CD4-positive, alpha-beta T cell (primary cell): ENCODE measurements at regions not wholly inside any gene's neighbourhood (a gene's known extent, or its start where the extent isn't known, plus 50 kb on each side); places are given as distances from the start of the nearest gene placed in this dataset.

Source experiments
- ATAC-seq: fragments of 200-7000 bp; cut with Tn5 transposase; one replicate; pipeline ENCODE4 v1.10.0; 2022; ENCODE audit warnings: mild to moderate bottlenecking; ENCODE audit not compliant: poor library complexity
- CTCF ChIA-PET: fragments of 350-600 bp; sonication (Branson Sonifier 250); formaldehyde crosslinking; loops from one replicate; lab custom pipeline; 2021; ENCODE audit warnings: antibody characterized with exemption, inconsistent platforms; lab: Charles Lee
- POLR2A ChIA-PET: fragments of 350-600 bp; sonication (Branson Sonifier 250); formaldehyde crosslinking; loops from one replicate; lab custom pipeline; 2021; ENCODE audit warnings: antibody characterized with exemption, inconsistent platforms; lab: Charles Lee
- DNase-seq, 14 experiments: peaks; one replicate each; pipeline ENCODE4 v3.0.0-alpha.2; 2013 to 2020; ENCODE audit warnings: mixed read lengths in 2 of 14
- H3K27ac ChIP-seq, 2 donors: one replicate each; pipeline versions ENCODE4 v1.5.1 to v1.7.0; 2013; ENCODE audit warnings: low read length in 2 of 2, low read depth in 1 of 2, mild to moderate bottlenecking in 1 of 2
- H3K27me3 ChIP-seq, 2 experiments: 1 replicate in 1 of 2; 2 replicates in 1 of 2; pipeline versions ENCODE4 v1.6.1 to v1.7.0; 2013; ENCODE audit warnings: low read length in 2 of 2, control low read depth in 1 of 2, mild to moderate bottlenecking in 1 of 2, moderate library complexity in 1 of 2; ENCODE audit not compliant: insufficient read depth in 2 of 2, control insufficient read depth in 1 of 2
- H3K36me3 ChIP-seq: one replicate; pipeline ENCODE4 v1.6.1; 2013; ENCODE audit warnings: low read length, control low read depth; ENCODE audit not compliant: insufficient read depth
- H3K4me1 ChIP-seq: one replicate; pipeline ENCODE4 v1.6.1; 2013; ENCODE audit warnings: low read length, control low read depth; ENCODE audit not compliant: insufficient read depth
- H3K4me3 ChIP-seq: one replicate; pipeline ENCODE4 v1.5.1; 2013; ENCODE audit warnings: mild to moderate bottlenecking, low read length, moderate library complexity
- H3K9me3 ChIP-seq, 2 experiments: 1 replicate in 1 of 2; 2 replicates in 1 of 2; pipeline versions ENCODE4 v1.6.1 to v1.7.0; 2013; ENCODE audit warnings: low read length in 2 of 2, mild to moderate bottlenecking in 2 of 2, control low read depth in 1 of 2, moderate library complexity in 1 of 2; ENCODE audit not compliant: control insufficient read depth in 1 of 2, insufficient read depth in 1 of 2
- H3K27ac Mint-ChIP-seq: one replicate; pipeline ENCODE4 v1.8.0; 2020; ENCODE audit warnings: mixed read lengths
- H3K27me3 Mint-ChIP-seq: one replicate; pipeline ENCODE4 v1.8.0; 2021; ENCODE audit warnings: mixed read lengths
- H3K36me3 Mint-ChIP-seq: one replicate; pipeline ENCODE4 v1.8.0; 2021; ENCODE audit warnings: low read depth, mixed read lengths
- H3K4me1 Mint-ChIP-seq: one replicate; pipeline ENCODE4 v1.8.0; 2021; ENCODE audit warnings: low read depth, mixed read lengths
- H3K4me3 Mint-ChIP-seq: one replicate; pipeline ENCODE4 v1.8.0; 2020; ENCODE audit warnings: mild to moderate bottlenecking, mixed read lengths
- H3K9me3 Mint-ChIP-seq: one replicate; pipeline ENCODE4 v1.8.0; 2020; ENCODE audit warnings: mixed read lengths
- intact Hi-C, 2 experiments: fragments of 100-400 bp; cut with DNase I in 1 of 2; cut with micrococcal nuclease in 1 of 2; formaldehyde crosslinking; loops; one replicate each; pipeline versions ENCODE4 v1.15.1 to v1.9.0; 2023 to 2025; cut with DNase I, micrococcal nuclease
- TF ChIP-seq, protein P1 (sequence below): fragments of 200-600 bp; IDR thresholded peaks from one replicate; pipeline ENCODE4 v1.8.0; 2022; ENCODE audit warnings: antibody characterized with exemption, mild to moderate bottlenecking

GRCh38 chr10:27399871-27400270, 104.2 kb upstream of the RAB18 start:
- Histone ChIP-seq H3K36me3 (no peaks in the 10 kb centered on the region), H3K27me3 (no peaks in the 10 kb centered on the region), H3K27ac (no peak overlapping the region), H3K9me3 (no peaks in the 10 kb centered on the region), H3K4me1 (no peaks in the 10 kb centered on the region), H3K4me3 (no peak overlapping the region)
- no peak for DNase-seq
- TF ChIP-seq, protein P1, sequence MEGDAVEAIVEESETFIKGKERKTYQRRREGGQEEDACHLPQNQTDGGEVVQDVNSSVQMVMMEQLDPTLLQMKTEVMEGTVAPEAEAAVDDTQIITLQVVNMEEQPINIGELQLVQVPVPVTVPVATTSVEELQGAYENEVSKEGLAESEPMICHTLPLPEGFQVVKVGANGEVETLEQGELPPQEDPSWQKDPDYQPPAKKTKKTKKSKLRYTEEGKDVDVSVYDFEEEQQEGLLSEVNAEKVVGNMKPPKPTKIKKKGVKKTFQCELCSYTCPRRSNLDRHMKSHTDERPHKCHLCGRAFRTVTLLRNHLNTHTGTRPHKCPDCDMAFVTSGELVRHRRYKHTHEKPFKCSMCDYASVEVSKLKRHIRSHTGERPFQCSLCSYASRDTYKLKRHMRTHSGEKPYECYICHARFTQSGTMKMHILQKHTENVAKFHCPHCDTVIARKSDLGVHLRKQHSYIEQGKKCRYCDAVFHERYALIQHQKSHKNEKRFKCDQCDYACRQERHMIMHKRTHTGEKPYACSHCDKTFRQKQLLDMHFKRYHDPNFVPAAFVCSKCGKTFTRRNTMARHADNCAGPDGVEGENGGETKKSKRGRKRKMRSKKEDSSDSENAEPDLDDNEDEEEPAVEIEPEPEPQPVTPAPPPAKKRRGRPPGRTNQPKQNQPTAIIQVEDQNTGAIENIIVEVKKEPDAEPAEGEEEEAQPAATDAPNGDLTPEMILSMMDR, result no peak
- Mint-ChIP-seq H3K4me1 (no peaks in the 10 kb centered on the region), H3K27ac (no peak overlapping the region), H3K9me3 (no peaks in the 10 kb centered on the region), H3K36me3 (no peaks in the 10 kb centered on the region), H3K4me3 (no peak overlapping the region), H3K27me3 (peaks cover 23% of the 10 kb centered on the region)
- POLR2A ChIA-PET, result no interaction called here
- intact Hi-C loops, result no loop called here
- CTCF ChIA-PET, result no interaction called here
- ATAC-seq, result no peak

- intact Hi-C loops, result no loop called here
- Mint-ChIP-seq H3K4me1 (no peaks in the 10 kb centered on the region), H3K27ac (no peak overlapping the region), H3K27me3 (peaks cover 40% of the 10 kb centered on the region), H3K4me3 (no peak overlapping the region), H3K9me3 (no peaks in the 10 kb centered on the region), H3K36me3 (no peaks in the 10 kb centered on the region)
- H3K27me3 ChIP-seq, result no peaks in the 10 kb centered on the region
- H3K4me1 ChIP-seq, result no peaks in the 10 kb centered on the region
- no peak overlapping the region for H3K4me3 ChIP-seq
- no peak overlapping the region for H3K27ac ChIP-seq
- ATAC-seq (no peak), DNase-seq (no peak)
- H3K9me3 ChIP-seq, result peaks cover 0 to 4% of the 10 kb centered on the region in 2 experiments
- no peaks in the 10 kb centered on the region for H3K36me3 ChIP-seq
- TF ChIP-seq, protein P1, result no peak
- CTCF ChIA-PET, result no interaction called here
- POLR2A ChIA-PET, result no interaction called here
Measured at GRCh38 chr10:27393961-27394360, 110.1 kb upstream of the RAB18 start.

DNA sequence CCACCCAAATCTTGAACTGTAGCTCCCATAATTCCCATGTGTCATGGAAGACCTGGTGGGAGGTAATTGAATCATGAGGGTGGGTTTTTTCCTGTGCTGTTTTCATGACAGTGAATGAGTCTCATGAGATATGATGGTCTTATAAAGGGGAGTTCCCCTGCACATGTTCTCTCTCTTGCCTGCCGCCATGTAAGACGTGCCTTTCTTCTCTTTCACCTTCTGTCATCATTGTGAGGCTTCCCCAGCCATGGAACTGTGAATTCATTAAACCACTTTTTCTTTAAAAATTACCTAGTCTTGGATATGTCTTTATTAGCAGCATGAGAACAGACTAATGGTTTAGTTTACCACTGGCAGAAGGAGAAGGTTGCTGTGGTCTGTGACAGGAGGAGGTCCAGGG, 111.5 kb upstream of the RAB18 start:
- Histone ChIP-seq H3K27ac (no peak overlapping the region), H3K4me3 (no peak overlapping the region), H3K4me1 (no peaks in the 10 kb centered on the region), H3K9me3 (peaks cover 0 to 4% of the 10 kb centered on the region in 2 experiments), H3K36me3 (no peaks in the 10 kb centered on the region), H3K27me3 (no peaks in the 10 kb centered on the region)
- Mint-ChIP-seq H3K36me3 (no peaks in the 10 kb centered on the region), H3K27ac (no peak overlapping the region), H3K9me3 (no peaks in the 10 kb centered on the region), H3K4me1 (no peaks in the 10 kb centered on the region), H3K4me3 (no peak overlapping the region), H3K27me3 (peaks cover 34% of the 10 kb centered on the region)
- no peak for DNase-seq
- TF ChIP-seq, protein P1, result no peak
- POLR2A ChIA-PET, result no interaction called here
- CTCF ChIA-PET, result no interaction called here
- intact Hi-C loops, result no loop called here
- no peak for ATAC-seq
